ENCODE measurements at regions not wholly inside any gene's neighbourhood (a gene's known extent, or its start where the extent isn't known, plus 50 kb on each side); places are given as distances from the start of the nearest gene placed in this dataset.

DNA sequence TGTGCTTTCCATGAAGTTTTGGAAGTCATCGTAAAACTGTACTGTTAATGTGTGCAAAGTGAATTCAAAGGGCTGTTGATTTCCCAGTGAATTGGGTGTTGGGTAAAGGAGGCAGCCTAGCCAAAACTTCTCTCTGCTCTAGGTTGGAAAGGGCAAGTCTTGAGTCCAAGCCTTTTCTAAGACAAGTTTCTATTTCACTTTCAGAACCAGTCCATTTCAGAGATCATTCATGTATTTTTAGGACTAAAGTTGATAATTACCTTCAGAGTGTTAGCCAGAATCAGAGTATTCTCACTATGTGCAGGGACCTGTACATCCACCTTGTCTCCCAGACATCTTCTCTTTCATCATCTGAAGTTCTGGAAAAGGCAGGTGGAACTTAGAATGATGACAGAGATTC lies 636.1 kb upstream of the KLHL29 start:
- DNase-seq (ENCODE audit: extremely low read depth, low read depth, low spot score) = no peak

GRCh38 chr2:22753476-22753875 lies 631.5 kb upstream of the KLHL29 start:
- no peak for DNase-seq (ENCODE audit: extremely low read depth, low read depth, low spot score)

DNA sequence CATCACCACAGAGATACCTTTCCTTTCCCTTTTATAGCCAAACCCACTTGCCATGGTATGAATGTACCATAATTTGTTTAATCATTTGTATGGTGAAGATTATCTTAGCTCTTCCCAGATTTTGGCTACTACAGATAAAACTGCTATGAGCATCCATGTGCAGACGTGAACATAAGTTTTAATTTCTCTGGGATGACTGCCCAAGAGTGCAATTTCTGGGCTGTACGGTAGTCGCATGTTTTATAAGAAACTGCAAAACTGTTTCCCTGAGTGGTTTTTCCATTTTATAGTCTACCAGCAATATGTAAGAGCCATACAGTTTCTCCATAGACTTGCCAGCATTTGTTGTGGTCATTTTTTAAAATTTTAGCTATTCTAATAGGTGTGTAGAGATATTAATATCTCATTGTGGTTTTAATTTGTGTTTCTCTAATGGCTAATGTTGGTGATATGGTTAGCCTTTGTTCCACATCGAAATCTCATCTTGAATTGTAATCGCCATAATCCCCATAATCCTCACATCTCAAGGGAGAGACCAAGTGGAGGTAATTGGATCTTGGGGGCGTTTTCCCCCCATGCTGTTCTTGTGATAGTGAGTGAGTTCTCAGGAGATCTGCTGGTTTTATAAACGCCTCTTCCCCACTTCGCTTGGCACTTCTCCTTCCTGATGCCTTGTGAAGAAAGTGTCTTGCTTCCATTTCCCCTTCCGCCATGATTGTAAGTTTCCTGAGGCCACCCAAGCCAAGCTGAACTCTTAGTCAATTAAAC lies 628.5 kb upstream of the KLHL29 start:
- DNase-seq (ENCODE audit: extremely low read depth, low read depth, low spot score) = no peak

- DNase-seq (ENCODE audit: extremely low read depth, low read depth, low spot score) = no peak
Measured at GRCh38 chr2:22769497-22769896, 615.5 kb upstream of the KLHL29 start.

DNA sequence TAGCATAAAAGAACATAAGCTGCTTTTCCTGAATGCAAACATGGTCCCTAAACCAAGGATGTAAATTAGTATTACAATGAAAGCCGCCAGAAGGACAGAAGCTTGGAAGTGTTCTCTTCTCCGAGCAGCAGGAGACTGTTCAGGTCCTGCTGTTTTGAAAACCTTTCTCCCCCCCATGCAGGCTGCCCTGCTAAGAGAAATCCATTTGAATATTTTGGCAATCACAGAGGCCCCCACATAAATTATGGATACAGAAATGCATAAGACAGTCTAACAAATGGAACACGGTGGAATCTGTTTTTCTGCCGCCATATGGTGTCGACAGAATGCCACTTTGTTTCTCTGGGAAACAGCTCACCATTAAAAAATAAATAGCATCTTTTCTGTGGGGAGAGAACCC lies 600.4 kb upstream of the KLHL29 start:
- no peak for DNase-seq (ENCODE audit: extremely low read depth, low read depth, low spot score)

GRCh38 chr2:22786817-22787216 lies 598.2 kb upstream of the KLHL29 start:
- DNase-seq (ENCODE audit: extremely low read depth, low read depth, low spot score) = no peak

- no peak for DNase-seq (ENCODE audit: extremely low read depth, low read depth, low spot score)
Measured at GRCh38 chr2:22787745-22788144, 597.2 kb upstream of the KLHL29 start.

DNA sequence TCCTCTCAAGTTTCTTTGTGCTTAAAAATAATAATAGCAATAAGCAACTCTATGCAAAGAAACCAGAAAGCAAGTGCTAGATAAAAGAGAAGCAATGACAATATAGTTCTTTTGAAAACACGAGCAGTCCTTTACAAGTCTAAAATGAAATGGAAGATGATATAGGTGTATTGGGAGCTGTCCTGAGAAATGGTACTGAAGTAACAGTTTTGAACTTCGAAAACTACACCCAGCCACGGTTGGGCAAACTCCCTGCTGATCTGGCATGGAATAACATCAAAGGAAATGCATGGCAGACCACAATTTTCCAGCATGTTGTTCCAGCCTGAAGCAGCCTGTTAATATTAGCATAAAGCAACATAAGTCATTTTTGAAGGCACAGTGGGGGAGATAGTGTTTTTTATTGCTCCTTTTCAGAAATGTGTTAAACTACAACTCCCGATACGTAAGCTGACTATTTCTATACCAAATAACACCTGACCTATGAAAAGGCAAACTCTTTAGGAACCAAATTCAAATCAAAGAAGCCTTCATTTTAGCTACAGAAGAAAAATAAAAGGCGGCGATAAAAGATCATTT lies 596.1 kb upstream of the KLHL29 start:
- DNase-seq (ENCODE audit: extremely low read depth, low read depth, low spot score) = no peak

- no peak for DNase-seq (ENCODE audit: extremely low read depth, low read depth, low spot score)
Measured at GRCh38 chr2:22795287-22795866, 589.6 kb upstream of the KLHL29 start.

GRCh38 chr2:22798386-22798785 lies 586.6 kb upstream of the KLHL29 start:
- DNase-seq (ENCODE audit: extremely low read depth, low read depth, low spot score) = no peak

GRCh38 chr2:22800412-22800811 lies 584.6 kb upstream of the KLHL29 start:
- no peak for DNase-seq (ENCODE audit: extremely low read depth, low read depth, low spot score)

DNA sequence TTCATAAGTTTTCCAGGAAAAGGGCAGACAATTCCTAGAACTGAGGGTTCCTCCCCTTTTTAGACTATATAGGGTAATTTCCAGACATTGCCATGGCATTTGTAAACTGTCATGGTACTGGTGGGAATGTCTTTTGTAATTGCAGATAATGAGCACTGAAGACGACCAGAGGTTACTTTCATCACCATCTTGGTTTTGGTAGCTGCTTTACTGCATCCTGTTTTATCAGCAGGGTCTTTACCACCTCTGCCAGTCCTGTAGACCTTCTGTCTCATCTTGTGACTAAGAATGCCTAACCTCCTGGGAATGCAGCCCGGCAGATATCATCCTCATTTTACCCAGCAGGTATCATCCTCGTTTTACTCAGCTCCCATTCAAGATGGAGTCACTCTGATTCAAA lies 583.9 kb upstream of the KLHL29 start:
- DNase-seq (ENCODE audit: extremely low read depth, low read depth, low spot score) = no peak

DNA sequence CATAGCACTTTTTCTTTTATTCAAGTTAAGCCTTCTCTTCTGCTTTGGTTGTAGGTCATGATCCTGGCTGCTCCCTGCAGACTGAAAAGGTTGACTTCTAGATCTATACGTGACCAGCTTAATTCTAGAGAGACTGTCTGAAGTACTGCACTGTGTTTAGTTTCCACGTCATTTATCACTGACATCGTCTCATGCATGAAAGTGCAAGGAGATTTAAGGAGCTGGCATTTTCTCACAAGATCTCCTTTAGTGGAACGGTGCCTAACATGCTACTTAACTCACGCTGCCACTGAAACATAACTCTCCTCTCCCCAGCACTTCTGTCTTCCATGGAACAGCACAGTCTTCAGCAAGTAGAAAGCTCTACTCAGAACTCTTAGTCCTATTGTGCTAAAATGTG lies 583.0 kb upstream of the KLHL29 start:
- no peak for DNase-seq (ENCODE audit: extremely low read depth, low read depth, low spot score)

DNA sequence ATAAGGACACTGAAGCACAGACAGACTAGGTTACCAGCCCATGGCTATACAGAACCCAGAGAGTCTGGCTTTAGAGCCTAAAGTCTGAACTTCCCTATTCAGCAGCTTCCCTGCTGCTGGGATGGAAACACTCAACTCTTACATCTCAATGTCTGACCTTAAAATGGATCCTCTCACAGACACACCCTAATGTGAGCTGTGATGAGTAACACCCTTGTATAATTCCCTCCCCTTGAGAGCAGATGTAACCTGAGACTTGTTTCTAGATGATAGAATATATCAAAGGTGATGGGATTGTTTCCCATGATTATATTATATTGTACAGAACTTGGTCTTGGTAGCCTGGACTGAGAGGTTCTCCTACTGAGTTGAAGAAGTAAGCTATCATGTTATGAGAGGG lies 577.1 kb upstream of the KLHL29 start:
- no peak for DNase-seq (ENCODE audit: extremely low read depth, low read depth, low spot score)

GRCh38 chr2:22810602-22811001 lies 574.4 kb upstream of the KLHL29 start:
- no peak for DNase-seq (ENCODE audit: extremely low read depth, low read depth, low spot score)

DNA sequence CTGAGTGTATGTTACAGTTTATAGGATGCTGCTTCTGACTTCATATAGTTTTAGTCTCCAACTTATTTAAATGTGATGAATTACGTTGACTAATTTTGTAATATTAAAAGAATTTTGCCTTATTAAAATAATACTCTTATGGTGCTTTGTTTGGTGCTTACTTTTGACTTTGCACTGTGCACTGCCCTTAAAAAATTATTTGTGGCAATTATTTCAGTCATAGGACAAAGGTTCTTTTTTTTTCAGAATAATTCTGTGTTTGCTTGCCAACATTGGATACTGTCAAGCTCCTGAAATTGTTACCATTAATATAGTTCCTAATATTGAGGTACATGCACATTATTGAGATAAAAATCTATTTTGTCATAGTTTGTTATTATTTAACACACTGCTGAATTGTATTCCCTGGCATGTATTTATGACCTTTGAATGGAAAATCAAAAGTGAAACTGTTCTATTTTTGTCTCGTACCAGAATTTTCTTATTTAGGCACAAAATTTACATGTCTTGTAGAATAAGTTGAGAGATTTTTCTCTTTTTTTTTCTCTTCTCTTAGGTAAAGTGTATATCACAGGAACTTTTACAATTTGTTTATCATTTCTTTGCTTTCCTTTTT lies 572.8 kb upstream of the KLHL29 start:
- DNase-seq (ENCODE audit: extremely low read depth, low read depth, low spot score) = no peak

DNA sequence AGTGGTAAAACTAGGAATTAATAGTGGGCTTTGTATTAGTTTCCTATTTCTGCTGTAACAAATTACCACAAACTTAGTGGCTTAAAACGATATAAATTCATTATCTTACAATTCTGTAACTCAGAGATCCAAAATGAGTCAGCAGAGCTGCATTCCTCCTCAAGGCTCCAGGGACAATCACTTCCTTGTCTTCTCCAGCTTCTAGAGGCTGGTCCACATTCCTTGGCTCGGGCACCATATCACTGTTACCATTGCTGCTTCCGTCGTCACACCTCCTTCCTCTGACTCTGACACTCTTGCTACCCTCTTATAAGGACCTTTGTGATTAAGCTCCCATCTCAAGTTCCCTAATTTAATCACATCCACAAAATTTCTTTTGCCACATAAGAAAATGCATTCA lies 567.8 kb upstream of the KLHL29 start:
- no peak for DNase-seq (ENCODE audit: extremely low read depth, low read depth, low spot score)

DNA sequence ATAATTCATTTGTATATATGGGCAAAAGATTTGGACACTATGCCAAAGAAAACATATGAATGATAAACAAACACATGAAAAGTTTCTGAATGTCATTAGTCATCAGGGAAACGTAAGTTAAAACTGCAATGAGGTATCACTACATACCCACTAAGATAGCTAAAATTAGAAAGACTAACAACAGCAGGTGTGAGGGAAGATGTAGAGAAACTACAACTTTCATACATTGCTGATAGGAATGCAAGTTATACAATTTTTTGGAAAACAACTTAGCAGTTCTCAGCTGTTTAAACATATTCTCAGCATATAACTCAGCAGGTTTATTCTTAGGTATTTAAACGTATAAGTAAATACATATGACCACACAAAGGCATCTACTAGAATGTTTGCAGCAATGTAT lies 563.5 kb upstream of the KLHL29 start:
- no peak for DNase-seq (ENCODE audit: extremely low read depth, low read depth, low spot score)

DNA sequence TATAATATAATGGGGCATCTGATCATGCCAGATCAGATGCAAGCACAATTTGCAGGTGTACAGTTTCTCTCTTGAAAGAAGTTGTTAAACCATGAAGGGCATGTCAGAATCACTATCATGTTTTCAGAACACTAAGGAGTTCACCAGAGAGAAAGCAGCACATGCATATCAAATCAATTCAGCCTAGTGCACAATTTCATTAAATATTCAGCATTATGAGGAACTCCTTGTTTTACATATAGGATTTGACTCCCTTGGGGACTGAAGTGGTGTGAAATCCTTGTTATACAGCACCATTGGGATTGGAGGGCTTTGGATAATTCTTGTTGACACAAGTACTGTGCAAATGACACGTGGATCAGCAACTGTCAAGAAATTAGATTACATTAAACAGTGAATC lies 562.1 kb upstream of the KLHL29 start:
- DNase-seq (ENCODE audit: extremely low read depth, low read depth, low spot score) = no peak

GRCh38 chr2:22824618-22825017 lies 560.4 kb upstream of the KLHL29 start:
- DNase-seq (ENCODE audit: extremely low read depth, low read depth, low spot score) = no peak

- no peak for DNase-seq (ENCODE audit: extremely low read depth, low read depth, low spot score)
Measured at GRCh38 chr2:22826703-22827102, 558.3 kb upstream of the KLHL29 start.

DNA sequence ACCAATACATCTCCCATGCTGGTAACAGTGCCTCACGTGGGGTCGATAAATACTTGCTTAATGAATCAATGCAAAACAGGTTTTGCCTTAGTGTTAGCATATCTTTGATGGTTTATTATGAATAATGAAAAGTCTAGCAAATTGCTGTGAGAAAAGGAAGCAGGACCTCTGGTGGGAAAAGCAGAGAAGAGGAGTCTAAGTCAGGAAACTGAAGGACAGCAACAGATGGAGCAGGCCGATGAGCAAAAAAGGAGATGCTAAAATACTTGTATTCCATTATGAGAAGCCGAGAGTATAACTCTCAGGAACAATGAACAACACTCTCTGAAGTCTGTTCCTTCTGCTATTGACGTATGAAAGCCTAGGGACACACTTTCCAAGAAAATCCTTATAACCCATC lies 555.2 kb upstream of the KLHL29 start:
- DNase-seq (ENCODE audit: extremely low read depth, low read depth, low spot score) = no peak

Data from glomerular endothelial cell (primary cell).